GM12865 (cell line): ENCODE measurements at regions not wholly inside any gene's neighbourhood (a gene's known extent, or its start where the extent isn't known, plus 50 kb on each side); places are given as distances from the start of the nearest gene placed in this dataset.

Source experiments
- DNase-seq: peaks from one replicate; pipeline ENCODE4 v3.0.0; 2010; ENCODE audit warnings: low read depth
- H3K4me3 ChIP-seq: 2 replicates; pipeline ENCODE4 v1.5.1; 2011; ENCODE audit warnings: mild to moderate bottlenecking, low read depth, low read length, control low read depth
- TF ChIP-seq, protein P1 (sequence below): IDR thresholded peaks from 2 replicates; pipeline ENCODE4 v1.5.1; 2011; ENCODE audit warnings: low read length, control low read depth, low read depth, inconsistent platforms; ENCODE audit not compliant: insufficient read depth; ENCODE audit errors: missing control alignments

DNA sequence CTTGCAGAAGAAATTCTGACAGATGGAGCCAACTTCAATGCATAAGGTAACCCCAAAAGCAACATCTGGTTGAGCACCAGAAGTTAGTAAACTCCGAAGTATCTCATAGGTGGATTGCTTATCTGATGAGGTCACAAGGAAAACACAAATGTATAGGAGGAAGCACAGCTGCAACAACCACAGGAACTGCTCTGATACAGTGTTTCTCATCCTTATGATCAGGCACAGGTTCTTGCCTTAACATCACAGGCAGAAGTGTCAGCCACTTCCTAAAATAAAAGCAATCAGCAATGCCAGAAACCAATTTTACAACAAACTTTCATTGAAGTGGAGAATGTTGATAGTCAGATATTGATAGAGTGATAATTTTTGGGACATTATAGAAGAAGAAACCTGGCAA is 530.3 kb upstream of the FAT3 start:
- DNase-seq, result no peak
- no peak overlapping the region for H3K4me3 ChIP-seq
- TF ChIP-seq, protein P1, sequence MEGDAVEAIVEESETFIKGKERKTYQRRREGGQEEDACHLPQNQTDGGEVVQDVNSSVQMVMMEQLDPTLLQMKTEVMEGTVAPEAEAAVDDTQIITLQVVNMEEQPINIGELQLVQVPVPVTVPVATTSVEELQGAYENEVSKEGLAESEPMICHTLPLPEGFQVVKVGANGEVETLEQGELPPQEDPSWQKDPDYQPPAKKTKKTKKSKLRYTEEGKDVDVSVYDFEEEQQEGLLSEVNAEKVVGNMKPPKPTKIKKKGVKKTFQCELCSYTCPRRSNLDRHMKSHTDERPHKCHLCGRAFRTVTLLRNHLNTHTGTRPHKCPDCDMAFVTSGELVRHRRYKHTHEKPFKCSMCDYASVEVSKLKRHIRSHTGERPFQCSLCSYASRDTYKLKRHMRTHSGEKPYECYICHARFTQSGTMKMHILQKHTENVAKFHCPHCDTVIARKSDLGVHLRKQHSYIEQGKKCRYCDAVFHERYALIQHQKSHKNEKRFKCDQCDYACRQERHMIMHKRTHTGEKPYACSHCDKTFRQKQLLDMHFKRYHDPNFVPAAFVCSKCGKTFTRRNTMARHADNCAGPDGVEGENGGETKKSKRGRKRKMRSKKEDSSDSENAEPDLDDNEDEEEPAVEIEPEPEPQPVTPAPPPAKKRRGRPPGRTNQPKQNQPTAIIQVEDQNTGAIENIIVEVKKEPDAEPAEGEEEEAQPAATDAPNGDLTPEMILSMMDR, result no peak

DNA sequence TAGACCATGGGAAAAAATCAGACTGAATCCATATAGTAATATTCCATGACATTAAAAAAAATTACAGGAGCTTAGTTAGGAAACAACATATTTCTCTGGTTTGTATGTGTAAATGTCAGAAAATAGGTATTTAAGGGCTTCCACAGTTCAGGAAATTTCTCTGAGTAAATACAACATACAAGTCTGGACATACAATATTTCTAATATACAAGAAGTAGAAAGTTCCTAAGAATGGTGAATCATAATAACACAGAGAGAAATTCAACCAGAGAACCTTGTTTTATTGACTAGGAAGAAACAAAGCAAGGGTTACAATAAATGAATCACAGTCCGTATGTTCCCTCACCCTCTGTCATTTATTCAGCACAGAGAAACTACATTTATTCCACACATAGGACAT is 532.7 kb upstream of the FAT3 start:
- DNase-seq, result no peak
- no peak overlapping the region for H3K4me3 ChIP-seq
- TF ChIP-seq, protein P1, result no peak

DNA sequence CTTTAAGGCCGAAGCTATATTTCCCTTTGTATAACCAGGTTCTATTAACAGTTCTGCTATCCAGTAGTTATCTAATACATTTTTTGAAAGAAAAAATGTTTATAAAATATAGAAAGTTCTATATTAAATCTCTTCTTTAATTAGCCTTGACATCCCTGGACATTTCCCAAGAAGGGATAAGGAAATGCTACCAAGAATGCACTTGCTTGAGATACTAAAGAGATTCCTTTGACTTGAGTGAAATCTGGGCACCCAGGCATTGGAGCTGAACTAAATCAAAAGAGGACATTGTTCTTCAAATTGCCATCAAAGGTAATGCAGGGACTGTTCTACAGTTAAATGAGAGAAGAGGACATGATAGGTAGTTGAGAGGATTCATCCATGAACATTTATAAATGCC is 535.9 kb upstream of the FAT3 start:
- TF ChIP-seq, protein P1, result no peak
- no peak overlapping the region for H3K4me3 ChIP-seq
- no peak for DNase-seq

DNA sequence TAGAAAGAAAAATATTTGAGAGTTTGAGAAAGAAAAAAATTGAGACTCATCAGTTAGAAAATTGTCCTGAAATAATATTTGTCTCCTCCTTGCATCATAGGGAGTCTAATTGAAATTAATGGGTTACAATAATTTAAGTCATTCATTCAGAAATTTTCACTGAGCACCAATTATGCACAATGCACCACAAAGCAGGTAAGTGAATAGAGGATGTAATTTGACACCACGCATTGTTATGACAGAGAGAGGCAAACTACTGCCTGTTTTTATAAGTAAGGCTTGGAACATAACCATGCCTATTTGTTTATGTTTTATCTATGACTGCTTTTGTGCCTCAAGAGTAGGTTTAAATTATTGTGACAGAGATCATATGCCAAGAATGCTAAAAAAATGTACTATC is 537.9 kb upstream of the FAT3 start:
- TF ChIP-seq, protein P1, result no peak
- no peak for DNase-seq
- H3K4me3 ChIP-seq, result no peak overlapping the region

DNA sequence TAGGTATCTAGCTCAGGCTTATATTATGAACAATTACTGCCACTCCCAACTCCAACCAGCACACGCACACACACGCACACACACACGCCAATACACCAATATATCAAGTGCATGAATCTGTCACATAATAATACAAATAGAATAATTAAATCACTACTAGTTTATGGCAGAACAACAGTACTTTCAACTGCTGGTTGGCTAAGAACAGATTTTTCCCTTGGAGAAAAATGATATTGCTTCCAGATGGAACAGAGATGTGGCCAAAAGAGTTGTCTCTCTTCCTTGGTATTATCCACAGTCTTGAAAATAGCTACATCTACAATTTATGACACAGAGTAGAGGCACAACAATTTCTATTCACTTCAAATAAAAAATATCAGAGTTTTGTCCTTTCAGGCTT is 538.3 kb upstream of the FAT3 start:
- DNase-seq, result no peak
- no peak overlapping the region for H3K4me3 ChIP-seq
- TF ChIP-seq, protein P1, result no peak

DNA sequence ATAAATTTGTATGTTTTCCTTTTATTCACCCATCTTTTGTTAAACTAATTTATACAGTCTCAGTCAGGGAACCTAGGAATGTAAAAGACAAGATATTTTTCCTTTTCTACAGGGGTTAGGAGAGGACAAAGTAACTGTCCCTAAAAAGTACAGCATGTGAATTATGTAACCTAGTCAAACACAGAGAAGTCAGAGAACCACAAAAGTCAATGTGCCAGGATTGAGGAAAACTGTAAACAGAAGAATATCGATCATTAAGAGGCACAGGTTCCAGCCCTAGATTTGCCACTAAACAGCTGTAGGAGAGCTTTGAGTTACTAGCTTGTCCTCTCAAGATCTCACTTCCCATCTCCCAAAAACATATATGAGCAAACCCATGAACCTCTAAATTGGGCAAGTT is 550.9 kb upstream of the FAT3 start:
- TF ChIP-seq, protein P1, result no peak
- no peak for DNase-seq
- no peak overlapping the region for H3K4me3 ChIP-seq

DNA sequence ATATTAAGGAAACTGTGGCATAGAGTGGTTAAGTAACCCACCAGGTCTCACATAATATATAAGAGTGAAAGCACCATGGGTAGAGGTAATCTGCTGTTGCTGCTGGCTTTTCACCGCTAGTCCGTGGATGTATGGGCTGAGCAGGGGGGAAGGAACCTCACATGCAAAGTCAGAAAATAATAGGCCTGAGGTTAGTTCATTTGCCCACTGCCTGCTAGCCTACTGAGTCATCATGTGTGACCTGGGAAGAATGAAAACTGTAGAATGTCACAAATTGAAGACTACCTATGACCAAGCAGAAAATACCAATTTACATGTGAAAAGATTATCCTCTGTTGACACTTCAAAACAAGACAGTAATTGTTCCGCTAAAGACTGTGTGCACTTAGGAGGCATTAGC is 560.1 kb upstream of the FAT3 start:
- no peak for DNase-seq
- H3K4me3 ChIP-seq, result no peak overlapping the region
- TF ChIP-seq, protein P1, result no peak
